NAMALWA (cell line): ENCODE measurements at regions not wholly inside any gene's neighbourhood (a gene's known extent, or its start where the extent isn't known, plus 50 kb on each side); places are given as distances from the start of the nearest gene placed in this dataset.

Experiments used
- DNase-seq: peaks from one replicate; pipeline ENCODE4 v3.0.0-alpha.2; 2015; ENCODE audit warnings: low spot score

GRCh38 chr4:53815281-53815680 lies 224.0 kb upstream of the LNX1 start:
- no peak for DNase-seq

DNA sequence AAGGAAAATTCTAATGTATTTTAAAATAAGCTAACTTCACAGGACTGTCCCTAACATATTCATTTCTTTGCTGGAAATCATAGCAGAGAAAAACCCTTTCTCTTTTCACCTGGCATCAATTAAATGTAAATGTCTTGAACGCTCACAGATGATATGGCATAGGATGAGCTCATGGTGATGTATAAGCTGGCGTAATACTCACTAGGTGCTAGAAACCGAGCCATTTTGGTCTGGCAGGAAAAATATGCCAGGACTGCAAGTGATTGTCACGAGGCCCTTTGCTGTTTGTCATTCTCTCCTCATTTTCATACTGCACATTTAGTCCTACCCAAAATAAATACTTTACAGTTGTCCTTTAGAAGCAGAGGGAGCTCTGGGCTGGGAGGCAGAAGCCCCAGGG lies 222.7 kb upstream of the LNX1 start:
- no peak for DNase-seq

DNA sequence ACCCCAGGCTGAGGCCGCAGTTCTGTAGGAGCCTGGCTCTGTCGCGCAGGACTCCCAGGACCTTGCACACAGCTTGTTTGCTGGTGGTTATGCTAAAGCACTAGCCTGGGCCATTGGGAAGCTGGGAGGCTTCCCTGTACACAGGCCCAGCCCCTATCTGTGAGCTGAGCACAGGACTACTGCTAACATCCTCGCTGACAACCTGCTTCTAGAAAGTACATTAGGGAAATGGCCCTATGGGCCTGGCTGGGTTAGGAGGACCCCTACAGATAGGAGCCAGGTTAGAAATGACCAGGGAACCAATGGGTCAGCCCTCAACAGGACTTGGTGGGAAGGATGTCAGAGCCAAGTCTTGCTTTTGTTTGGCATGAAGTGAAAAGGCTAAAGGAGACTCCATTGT lies 219.4 kb upstream of the LNX1 start:
- no peak for DNase-seq

- no peak for DNase-seq
Measured at GRCh38 chr4:53809816-53810215, 218.5 kb upstream of the LNX1 start.

DNA sequence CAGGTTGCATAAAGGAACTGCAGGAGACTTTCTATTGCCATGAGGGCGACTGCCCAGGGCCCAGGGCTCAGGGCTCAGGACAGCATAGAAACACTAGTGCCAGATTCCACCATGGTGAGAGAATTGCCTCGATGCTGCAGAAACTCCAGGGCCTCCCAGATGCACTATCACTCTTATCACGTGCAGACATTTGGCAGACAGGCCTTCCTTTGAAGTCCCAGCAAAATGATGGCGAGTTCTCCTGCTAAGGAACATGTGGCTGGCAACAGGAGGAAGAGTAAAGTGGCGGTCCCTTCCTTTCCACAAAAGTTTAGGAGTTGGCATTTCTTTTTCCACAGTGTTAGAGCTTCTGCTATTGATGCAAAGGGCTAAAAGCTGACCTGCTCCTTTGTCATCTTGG lies 214.0 kb upstream of the LNX1 start:
- DNase-seq: no peak

GRCh38 chr4:53804719-53805118 lies 213.4 kb upstream of the LNX1 start:
- DNase-seq: peak; percentile 74

- no peak for DNase-seq
Measured at GRCh38 chr4:53802500-53802899, 211.2 kb upstream of the LNX1 start.

DNA sequence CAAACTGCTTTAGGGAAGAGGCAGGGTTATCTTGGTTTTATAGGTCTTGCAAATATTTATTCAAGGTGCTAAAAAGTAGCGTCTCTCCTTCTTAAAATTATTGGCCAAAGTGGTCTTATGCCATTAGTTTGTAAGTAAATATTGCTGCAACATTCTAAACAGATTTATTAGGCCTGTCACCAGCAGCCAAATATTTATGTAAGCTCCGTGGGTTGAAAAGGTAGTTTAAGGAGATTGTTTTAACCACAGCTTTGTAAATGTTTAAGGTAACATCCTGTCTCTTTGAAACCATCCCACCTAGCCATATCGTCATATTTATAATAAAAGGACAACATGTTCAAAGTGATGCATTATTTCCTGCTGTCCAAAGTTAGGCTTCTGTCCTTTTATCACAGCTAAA lies 210.1 kb upstream of the LNX1 start:
- no peak for DNase-seq

- no peak for DNase-seq
Measured at GRCh38 chr4:53800741-53801140, 209.5 kb upstream of the LNX1 start.

DNA sequence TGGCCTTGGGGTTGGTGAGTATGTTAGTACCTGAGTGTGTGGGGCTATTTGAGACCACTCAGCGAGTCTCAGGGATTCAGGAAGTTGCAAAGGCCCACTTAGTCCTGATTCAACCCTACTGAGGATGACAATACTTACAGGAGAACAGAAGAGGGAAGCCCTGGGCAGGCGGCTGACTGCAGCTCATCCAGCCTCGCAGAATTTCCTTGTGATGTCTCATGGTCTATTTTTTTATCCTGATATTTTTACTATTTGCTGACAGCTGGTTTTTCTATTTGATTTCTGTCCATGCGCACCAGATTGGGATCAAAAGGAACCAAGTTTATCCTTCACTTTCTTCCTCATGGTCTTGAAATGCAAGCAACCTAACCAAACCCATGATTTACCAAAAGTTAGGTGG lies 201.8 kb upstream of the LNX1 start:
- no peak for DNase-seq

GRCh38 chr4:53790286-53790685 lies 199.0 kb upstream of the LNX1 start:
- no peak for DNase-seq

- DNase-seq: no peak
Measured at GRCh38 chr4:53788621-53789020, 197.3 kb upstream of the LNX1 start.

DNA sequence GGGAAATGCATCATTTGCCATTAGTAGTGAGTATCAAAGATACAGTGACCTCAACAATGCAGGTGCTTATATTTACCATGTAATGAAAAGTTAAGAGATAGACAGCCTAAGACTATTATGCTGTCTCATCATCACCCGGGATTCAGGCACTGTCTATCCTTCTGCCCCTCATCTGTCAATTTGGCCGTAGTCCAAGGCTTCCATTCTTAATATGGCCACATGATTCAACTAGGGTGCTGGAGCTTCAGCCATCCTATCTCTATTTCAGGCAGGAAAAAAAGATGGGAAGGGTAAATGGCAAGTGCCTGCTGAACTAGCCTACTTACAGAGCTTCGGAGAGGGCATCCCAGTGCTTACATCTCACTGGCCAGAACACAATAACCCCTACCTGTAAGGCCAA lies 196.7 kb upstream of the LNX1 start:
- DNase-seq: no peak

GRCh38 chr4:53786632-53787031 lies 195.3 kb upstream of the LNX1 start:
- DNase-seq: no peak

DNA sequence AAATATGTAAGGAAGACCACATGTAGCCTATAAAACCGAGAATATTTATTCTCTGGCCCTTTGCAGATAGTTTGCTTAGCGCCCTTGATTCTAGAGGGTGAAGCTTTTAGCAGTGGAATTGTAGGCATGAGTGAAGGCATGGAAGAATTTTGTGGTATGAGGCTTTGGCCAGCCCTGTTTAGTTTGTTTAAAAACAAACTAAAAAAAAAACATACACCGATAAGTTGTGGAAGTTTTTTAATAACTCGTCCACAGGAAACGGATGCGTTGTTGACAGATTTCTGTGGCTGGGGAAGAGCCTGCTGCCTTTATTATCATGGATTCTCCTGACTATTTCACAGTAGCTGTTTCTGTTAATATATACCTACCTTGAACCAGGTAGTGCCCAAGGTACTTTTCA lies 194.7 kb upstream of the LNX1 start:
- DNase-seq: no peak

- no peak for DNase-seq
Measured at GRCh38 chr4:53784112-53784511, 192.8 kb upstream of the LNX1 start.

GRCh38 chr4:53783208-53783859 lies 192.0 kb upstream of the LNX1 start:
- no peak for DNase-seq

DNA sequence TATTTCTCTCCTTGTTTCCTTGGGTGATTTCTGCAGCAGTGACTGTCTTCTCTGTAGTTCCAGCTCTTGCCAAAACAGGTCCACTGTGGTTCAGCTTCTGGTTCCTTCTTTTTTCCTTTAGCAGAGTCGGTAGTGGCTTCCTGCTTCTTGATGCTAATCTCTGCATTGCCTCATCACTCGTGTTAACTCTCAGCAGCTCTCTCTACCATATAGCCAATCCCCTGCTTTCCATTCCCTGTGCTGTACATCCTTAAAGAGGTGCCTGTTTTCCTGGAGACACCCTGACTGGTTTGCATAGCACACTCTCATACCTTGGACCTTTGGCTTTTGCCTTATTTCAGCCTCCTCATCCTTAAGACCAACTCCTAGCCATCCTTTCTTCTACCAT lies 191.2 kb upstream of the LNX1 start:
- no peak for DNase-seq

DNA sequence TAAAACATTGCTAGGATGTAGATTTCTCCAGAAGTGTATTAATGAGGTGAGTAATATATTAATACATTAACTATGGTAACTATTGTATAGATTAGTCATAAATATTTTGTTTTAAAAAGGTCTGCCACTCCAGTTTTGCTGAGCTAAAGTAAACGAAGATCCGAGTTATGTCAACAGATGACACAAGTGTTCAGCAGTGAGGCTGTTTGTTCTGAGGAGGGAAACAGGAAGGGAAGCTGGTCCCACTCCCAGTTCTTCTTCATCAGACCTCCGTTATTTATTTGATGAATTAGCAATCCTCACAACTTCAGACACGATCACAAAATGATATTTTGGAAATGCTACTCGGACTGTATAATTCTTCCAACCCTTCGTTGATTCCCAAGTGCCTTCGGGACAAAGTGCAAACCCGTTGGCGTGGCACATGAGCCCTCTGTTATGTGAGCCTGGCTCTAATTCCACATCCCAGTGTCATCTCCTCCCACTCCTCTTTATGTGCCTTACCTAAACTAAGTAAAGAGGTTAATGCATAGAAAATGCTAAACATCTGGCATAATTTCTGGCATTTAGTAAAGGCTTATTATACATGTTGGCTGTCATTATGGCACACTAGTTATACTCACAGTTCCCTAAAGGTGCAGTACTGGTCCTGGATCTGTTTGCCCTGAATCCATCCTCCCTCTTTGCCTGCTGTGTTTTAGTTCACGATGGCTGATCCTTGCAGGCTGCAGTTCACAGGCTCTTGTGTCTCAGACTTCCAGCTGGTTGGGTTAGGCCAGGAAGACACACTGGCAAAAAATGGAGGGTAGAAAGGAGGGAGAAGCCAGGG lies 190.6 kb upstream of the LNX1 start:
- no peak for DNase-seq

DNA sequence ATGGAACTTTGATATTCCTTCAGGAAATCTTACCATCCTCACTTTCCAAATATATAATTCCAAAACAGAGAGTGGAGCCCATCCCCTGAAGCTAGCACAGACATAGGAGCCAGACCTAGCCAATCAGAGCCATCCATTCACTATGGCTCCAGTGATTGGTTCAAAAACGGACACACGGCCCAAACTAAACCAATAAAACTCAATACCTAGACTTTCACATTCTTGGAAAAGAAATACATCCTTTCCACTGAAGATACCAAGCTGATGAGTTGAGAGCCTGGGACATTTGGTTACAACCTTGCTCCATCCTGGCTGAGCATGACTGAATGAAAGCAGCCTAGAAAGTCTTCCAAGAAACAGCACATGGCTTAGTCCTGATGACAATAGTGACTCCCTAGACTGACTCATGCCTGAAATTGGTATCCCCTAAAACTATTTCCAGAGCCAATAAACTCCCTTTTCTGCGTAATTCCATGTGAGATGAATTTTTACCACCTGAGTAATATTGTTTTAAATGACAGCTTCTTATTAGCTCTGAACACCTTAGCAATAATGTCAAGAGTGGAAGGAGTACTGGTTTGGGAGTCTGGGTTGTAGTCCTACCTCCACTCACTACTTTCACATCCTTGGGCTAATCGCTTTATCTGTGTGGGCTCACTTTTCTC lies 189.6 kb upstream of the LNX1 start:
- DNase-seq: no peak

GRCh38 chr4:53779025-53779424 lies 187.7 kb upstream of the LNX1 start:
- DNase-seq: no peak

- no peak for DNase-seq
Measured at GRCh38 chr4:53778155-53778554, 186.9 kb upstream of the LNX1 start.

DNA sequence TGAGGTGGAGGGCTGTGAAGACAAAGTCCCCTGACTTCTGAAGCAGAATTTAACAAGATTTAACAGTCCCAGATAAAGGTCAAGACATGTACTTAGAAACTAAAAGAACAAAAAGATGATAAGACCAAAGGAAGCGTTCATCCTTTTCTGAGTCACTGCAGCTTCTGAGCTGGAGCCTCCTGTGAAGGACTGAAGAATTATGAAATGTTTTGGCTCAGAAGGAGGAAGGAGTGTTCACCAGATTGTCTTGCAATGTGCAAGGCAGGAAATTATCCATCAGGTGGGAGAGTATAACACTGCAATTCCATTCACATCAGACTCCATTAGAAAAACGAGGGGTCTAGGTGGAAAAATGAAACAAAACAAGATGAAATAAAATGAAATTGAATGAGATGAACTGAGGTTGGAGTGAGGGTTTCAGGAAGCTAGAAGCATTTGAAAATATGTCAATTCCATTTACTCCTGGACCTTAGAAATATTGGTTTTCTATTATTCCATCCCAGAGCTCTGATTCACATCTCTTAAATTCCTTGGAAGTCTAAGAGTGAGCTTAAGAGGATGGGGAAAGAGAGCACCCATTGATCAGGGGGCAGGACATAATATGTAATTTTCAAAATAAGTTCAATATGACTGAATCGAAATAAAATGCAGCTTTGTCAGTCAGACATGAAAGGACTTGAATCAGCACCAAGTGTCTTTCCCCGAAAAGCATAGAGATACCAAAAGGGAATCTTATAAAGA lies 186.1 kb upstream of the LNX1 start:
- DNase-seq: no peak
